MM.1S (cell line): ENCODE measurements at regions not wholly inside any gene's neighbourhood (a gene's known extent, or its start where the extent isn't known, plus 50 kb on each side); places are given as distances from the start of the nearest gene placed in this dataset.

ENCODE experiments used
- DNase-seq: peaks from one replicate; pipeline ENCODE4 v3.0.0-alpha.2; 2015
- H2AFZ ChIP-seq: fragments of 300-600 bp; sonication (generic); 2 replicates; pipeline ENCODE4 v1.6.0; 2016; ENCODE audit warnings: antibody characterized with exemption, low read length
- H3F3A ChIP-seq: fragments of 300-600 bp; sonication (generic); 2 replicates; pipeline ENCODE4 v1.6.1; 2016; ENCODE audit warnings: mild to moderate bottlenecking, antibody characterized with exemption, low read length, moderate library complexity, mixed read lengths; ENCODE audit not compliant: insufficient read depth
- H3K27ac ChIP-seq: fragments of 300-600 bp; sonication (generic); 2 replicates; pipeline ENCODE4 v1.5.1; 2016; ENCODE audit warnings: mild to moderate bottlenecking, low read length
- H3K27me3 ChIP-seq: fragments of 300-600 bp; sonication (generic); replicated peaks from 2 replicates; pipeline ENCODE4 v1.6.0; 2016; ENCODE audit warnings: low read length; ENCODE audit not compliant: insufficient read depth
- H3K36me3 ChIP-seq: fragments of 300-600 bp; sonication (generic); replicated peaks from 2 replicates; pipeline ENCODE4 v1.6.1; 2016; ENCODE audit warnings: mild to moderate bottlenecking, low read length, mixed read lengths; ENCODE audit not compliant: insufficient read depth
- H3K4me1 ChIP-seq: fragments of 300-600 bp; sonication (generic); 2 replicates; pipeline ENCODE4 v1.6.1; 2016; ENCODE audit warnings: low read length, mixed read lengths
- H3K4me2 ChIP-seq: fragments of 300-600 bp; sonication (generic); 2 replicates; pipeline ENCODE4 v1.6.0; 2016; ENCODE audit warnings: low read depth, low read length
- H3K4me3 ChIP-seq: fragments of 300-600 bp; sonication (generic); 2 replicates; pipeline ENCODE4 v1.5.1; 2016; ENCODE audit warnings: low read length, mixed read lengths
- H3K79me2 ChIP-seq: fragments of 300-600 bp; sonication (generic); 2 replicates; pipeline ENCODE4 v1.6.1; 2016; ENCODE audit warnings: mixed run types, low read length, mixed read lengths
- H3K9ac ChIP-seq: fragments of 300-600 bp; sonication (generic); 2 replicates; pipeline ENCODE4 v1.6.1; 2016; ENCODE audit warnings: low read length, mixed read lengths
- H3K9me2 ChIP-seq: fragments of 300-600 bp; sonication (generic); replicated peaks from 2 replicates; pipeline ENCODE4 v1.6.1; 2016; ENCODE audit warnings: mild to moderate bottlenecking, low read length, mixed read lengths; ENCODE audit not compliant: insufficient read depth
- H3K9me3 ChIP-seq: fragments of 300-600 bp; sonication (generic); replicated peaks from 2 replicates; pipeline ENCODE4 v1.6.1; 2016; ENCODE audit warnings: mild to moderate bottlenecking, low read length, mixed read lengths; ENCODE audit not compliant: insufficient read depth
- H4K20me1 ChIP-seq: fragments of 300-600 bp; sonication (generic); 2 replicates; pipeline ENCODE4 v1.6.1; 2016; ENCODE audit warnings: mild to moderate bottlenecking, low read length, moderate library complexity, mixed read lengths; ENCODE audit not compliant: insufficient read depth
- CTCF ChIP-seq: fragments of 300-600 bp; sonication (generic); IDR thresholded peaks from 2 replicates; pipeline ENCODE4 v1.5.1; 2016; ENCODE audit warnings: antibody characterized with exemption, low read length, mixed read lengths
- EZH2 ChIP-seq: fragments of 300-600 bp; sonication (generic); optimal IDR thresholded peaks from 2 replicates; pipeline ENCODE3; 2017; ENCODE audit warnings: low read depth, mild to moderate bottlenecking, antibody characterized with exemption, low read length, mixed read lengths
- EZH2phosphoT487 ChIP-seq: fragments of 300-600 bp; sonication (generic); IDR thresholded peaks from 2 replicates; pipeline ENCODE4 v1.6.1; 2018; ENCODE audit warnings: antibody characterized with exemption, low read length

GRCh38 chr1:244157731-244158438, 106.8 kb downstream of the ZBTB18 start:
- TF ChIP-seq EZH2, result no peak
- no peak for TF ChIP-seq CTCF
- no peak for TF ChIP-seq EZH2phosphoT487
- Histone ChIP-seq H3K4me2 (no peak overlapping the region), H3K36me3 (no peaks in the 10 kb centered on the region), H3K9me2 (no peaks in the 10 kb centered on the region), H3K27me3 (no peaks in the 10 kb centered on the region), H4K20me1 (no peaks in the 10 kb centered on the region), H3K9ac (no peak overlapping the region), H3K4me3 (no peak overlapping the region), H3K9me3 (no peaks in the 10 kb centered on the region), H3F3A (no peaks in the 10 kb centered on the region), H3K79me2 (no peaks in the 10 kb centered on the region), H3K27ac (no peak overlapping the region), H2AFZ (no peak overlapping the region), H3K4me1 (no peaks in the 10 kb centered on the region)
- DNase-seq, result no peak

- Histone ChIP-seq H3K4me3 (no peak overlapping the region), H3K9ac (no peak overlapping the region), H3F3A (no peaks in the 10 kb centered on the region), H4K20me1 (no peaks in the 10 kb centered on the region), H3K9me3 (no peaks in the 10 kb centered on the region), H2AFZ (no peak overlapping the region), H3K27me3 (no peaks in the 10 kb centered on the region), H3K79me2 (no peaks in the 10 kb centered on the region), H3K36me3 (no peaks in the 10 kb centered on the region), H3K4me2 (no peak overlapping the region), H3K4me1 (no peaks in the 10 kb centered on the region), H3K9me2 (no peaks in the 10 kb centered on the region), H3K27ac (no peak overlapping the region)
- no peak for TF ChIP-seq EZH2phosphoT487
- no peak for TF ChIP-seq CTCF
- TF ChIP-seq EZH2, result no peak
- no peak for DNase-seq
Observed at GRCh38 chr1:244159646-244160045, 108.6 kb downstream of the ZBTB18 start.

- no peak for DNase-seq
Observed at GRCh38 chr1:244160455-244161235, 109.6 kb downstream of the ZBTB18 start.

GRCh38 chr1:244161236-244161510, 110.1 kb downstream of the ZBTB18 start:
- Histone ChIP-seq H3K9me3 (no peaks in the 10 kb centered on the region), H3K4me3 (no peak overlapping the region), H3K36me3 (no peaks in the 10 kb centered on the region), H3F3A (no peaks in the 10 kb centered on the region), H3K4me1 (no peaks in the 10 kb centered on the region), H3K9ac (no peak overlapping the region), H4K20me1 (no peaks in the 10 kb centered on the region), H3K27ac (no peak overlapping the region), H3K27me3 (no peaks in the 10 kb centered on the region), H3K4me2 (no peak overlapping the region), H3K9me2 (no peaks in the 10 kb centered on the region), H3K79me2 (no peaks in the 10 kb centered on the region), H2AFZ (no peak overlapping the region)
- TF ChIP-seq EZH2phosphoT487 (no peak), EZH2 (no peak), CTCF (no peak)
- no peak for DNase-seq

More at GRCh38 chr1:244160455-244161235, 109.6 kb downstream of the ZBTB18 start:
- no peak overlapping the region for H2AFZ ChIP-seq
- no peaks in the 10 kb centered on the region for H3K4me1 ChIP-seq
- H3K4me3 ChIP-seq, result no peak overlapping the region
- no peaks in the 10 kb centered on the region for H3K27me3 ChIP-seq
- no peak overlapping the region for H3K27ac ChIP-seq
- TF ChIP-seq EZH2phosphoT487, result no peak
- no peak overlapping the region for H3K4me2 ChIP-seq
- no peaks in the 10 kb centered on the region for H3K9me3 ChIP-seq
- H3K36me3 ChIP-seq, result no peaks in the 10 kb centered on the region
- no peaks in the 10 kb centered on the region for H3F3A ChIP-seq
- H3K9me2 ChIP-seq, result no peaks in the 10 kb centered on the region
- H3K79me2 ChIP-seq, result no peaks in the 10 kb centered on the region
- H4K20me1 ChIP-seq, result no peaks in the 10 kb centered on the region
- no peak overlapping the region for H3K9ac ChIP-seq
